Fibroblast of skin of scalp (primary cell): ENCODE measurements at regions not wholly inside any gene's neighbourhood (a gene's known extent, or its start where the extent isn't known, plus 50 kb on each side); places are given as distances from the start of the nearest gene placed in this dataset.
"Not testable (repeated sequence)": the region's sequence is repeated elsewhere in the genome, so short reads cannot be mapped to it uniquely, and the experiment has no call there.

Experiments
- DNase-seq: peaks from one replicate; pipeline ENCODE4 v3.0.0-alpha.2; 2013

- no peak for DNase-seq
Measured at GRCh38 chr6:97347111-97347510, 64.1 kb upstream of the MMS22L start.

- DNase-seq = peak; percentile 5
Measured at GRCh38 chr6:97361286-97361685, 78.3 kb upstream of the MMS22L start.

- no peak for DNase-seq
Measured at GRCh38 chr6:97364327-97364726, 81.3 kb upstream of the MMS22L start.

- not testable (repeated sequence) for DNase-seq
Measured at GRCh38 chr6:97382071-97382470, 99.1 kb upstream of the MMS22L start.

- DNase-seq = no peak
Measured at GRCh38 chr6:97392735-97393134, 109.7 kb upstream of the MMS22L start.

GRCh38 chr6:97394160-97394748 is 111.2 kb upstream of the MMS22L start:
- DNase-seq = peak; percentile 54

- no peak for DNase-seq
Measured at GRCh38 chr6:97396880-97397279, 113.9 kb upstream of the MMS22L start.

GRCh38 chr6:97399208-97399607 is 116.2 kb upstream of the MMS22L start:
- DNase-seq = no peak

- peak; percentile 2 for DNase-seq
Measured at GRCh38 chr6:97401533-97401932, 118.5 kb upstream of the MMS22L start.

GRCh38 chr6:97405818-97406409 is 122.9 kb upstream of the MMS22L start:
- DNase-seq = no peak

GRCh38 chr6:97406633-97407032 is 123.6 kb upstream of the MMS22L start:
- DNase-seq = no peak

GRCh38 chr6:97411610-97412009 is 128.6 kb upstream of the MMS22L start:
- DNase-seq = no peak

- no peak for DNase-seq
Measured at GRCh38 chr6:97412511-97412910, 129.5 kb upstream of the MMS22L start.

- DNase-seq = no peak
Measured at GRCh38 chr6:97422171-97422570, 139.2 kb upstream of the MMS22L start.

GRCh38 chr6:97423190-97423589 is 140.2 kb upstream of the MMS22L start:
- no peak for DNase-seq

- no peak for DNase-seq
Measured at GRCh38 chr6:97427648-97428047, 144.6 kb upstream of the MMS22L start.

- DNase-seq = peak; percentile 31
Measured at GRCh38 chr6:97437087-97437486, 154.1 kb upstream of the MMS22L start.

GRCh38 chr6:97438011-97438671 is 155.1 kb upstream of the MMS22L start:
- DNase-seq = no peak

- DNase-seq = peak; percentile 42
Measured at GRCh38 chr6:97440590-97441176, 157.7 kb upstream of the MMS22L start.

GRCh38 chr6:97443408-97444080 is 160.5 kb upstream of the MMS22L start:
- no peak for DNase-seq

- DNase-seq = no peak
Measured at GRCh38 chr6:97445407-97445806, 162.4 kb upstream of the MMS22L start.

- no peak for DNase-seq
Measured at GRCh38 chr6:97449444-97449966, 166.5 kb upstream of the MMS22L start.

GRCh38 chr6:97450087-97450486 is 167.1 kb upstream of the MMS22L start:
- no peak for DNase-seq
